Activated CD4-positive, alpha-beta memory T cell treated with anti-CD3 and anti-CD28 coated beads, Interleukin-2, amount 10 ng/mL, durations not matched to agents 7 days and 5 days (primary cell): ENCODE measurements at regions not wholly inside any gene's neighbourhood (a gene's known extent, or its start where the extent isn't known, plus 50 kb on each side); places are given as distances from the start of the nearest gene placed in this dataset.
"Not testable (repeated sequence)": the region's sequence is repeated elsewhere in the genome, so short reads cannot be mapped to it uniquely, and the experiment has no call there.

ENCODE experiments used
- CTCF ChIA-PET: fragments of 350-600 bp; sonication (Branson Sonifier 250); formaldehyde crosslinking; loops from one replicate; lab custom pipeline; 2021; ENCODE audit warnings: antibody characterized with exemption, inconsistent platforms; lab: Charles Lee
- POLR2A ChIA-PET: fragments of 350-600 bp; sonication (Branson Sonifier 250); formaldehyde crosslinking; loops from one replicate; lab custom pipeline; 2021; ENCODE audit warnings: antibody characterized with exemption; lab: Charles Lee
- DNase-seq: peaks from one replicate; pipeline ENCODE4 v3.0.0-alpha.2; 2020
- H3K27ac Mint-ChIP-seq: one replicate; pipeline ENCODE4 v1.8.0; 2021; ENCODE audit warnings: mild to moderate bottlenecking, mixed read lengths
- H3K27me3 Mint-ChIP-seq: one replicate; pipeline ENCODE4 v1.8.0; 2021; ENCODE audit warnings: mixed read lengths
- H3K36me3 Mint-ChIP-seq: one replicate; pipeline ENCODE4 v1.8.0; 2021; ENCODE audit warnings: low read depth, mixed read lengths
- H3K4me1 Mint-ChIP-seq: one replicate; pipeline ENCODE4 v1.8.0; 2021; ENCODE audit warnings: mixed read lengths
- H3K4me3 Mint-ChIP-seq: one replicate; pipeline ENCODE4 v1.8.0; 2021; ENCODE audit warnings: mild to moderate bottlenecking, mixed read lengths
- H3K9me3 Mint-ChIP-seq: one replicate; pipeline ENCODE4 v1.8.0; 2021; ENCODE audit warnings: mixed read lengths

GRCh38 chr6:55943329-55943728 lies 67.9 kb upstream of the BMP5 start:
- H3K27me3 Mint-ChIP-seq: no peaks in the 10 kb centered on the region
- no peak overlapping the region for H3K27ac Mint-ChIP-seq
- no peak for DNase-seq
- CTCF ChIA-PET: no interaction called here
- no peaks in the 10 kb centered on the region for H3K4me1 Mint-ChIP-seq
- no peaks in the 10 kb centered on the region for H3K36me3 Mint-ChIP-seq
- POLR2A ChIA-PET: no interaction called here
- no peak overlapping the region for H3K4me3 Mint-ChIP-seq
- H3K9me3 Mint-ChIP-seq: peaks cover 2% of the 10 kb centered on the region

GRCh38 chr6:55941702-55942101 lies 66.3 kb upstream of the BMP5 start:
- H3K4me3 Mint-ChIP-seq: no peak overlapping the region
- no peak overlapping the region for H3K27ac Mint-ChIP-seq
- H3K9me3 Mint-ChIP-seq: peaks cover 1% of the 10 kb centered on the region
- H3K27me3 Mint-ChIP-seq: no peaks in the 10 kb centered on the region
- DNase-seq: no peak
- POLR2A ChIA-PET: no interaction called here
- no peaks in the 10 kb centered on the region for H3K36me3 Mint-ChIP-seq
- no peaks in the 10 kb centered on the region for H3K4me1 Mint-ChIP-seq
- CTCF ChIA-PET: no interaction called here

GRCh38 chr6:55937951-55938690 lies 62.7 kb upstream of the BMP5 start:
- CTCF ChIA-PET: no interaction called here
- DNase-seq: no peak
- no peak overlapping the region for H3K4me3 Mint-ChIP-seq
- H3K36me3 Mint-ChIP-seq: no peaks in the 10 kb centered on the region
- POLR2A ChIA-PET: no interaction called here
- no peaks in the 10 kb centered on the region for H3K27me3 Mint-ChIP-seq
- H3K4me1 Mint-ChIP-seq: no peaks in the 10 kb centered on the region
- peaks cover 6% of the 10 kb centered on the region for H3K9me3 Mint-ChIP-seq
- H3K27ac Mint-ChIP-seq: no peak overlapping the region

GRCh38 chr6:55937261-55937947 lies 62.0 kb upstream of the BMP5 start:
- H3K36me3 Mint-ChIP-seq: no peaks in the 10 kb centered on the region
- no peaks in the 10 kb centered on the region for H3K4me1 Mint-ChIP-seq
- POLR2A ChIA-PET: no interaction called here
- H3K27ac Mint-ChIP-seq: no peak overlapping the region
- H3K9me3 Mint-ChIP-seq: peaks cover 6% of the 10 kb centered on the region
- no peak overlapping the region for H3K4me3 Mint-ChIP-seq
- no peaks in the 10 kb centered on the region for H3K27me3 Mint-ChIP-seq
- no peak for DNase-seq
- CTCF ChIA-PET: no interaction called here

GRCh38 chr6:55931101-55931500 lies 55.7 kb upstream of the BMP5 start:
- CTCF ChIA-PET: no interaction called here
- Mint-ChIP-seq H3K27ac (no peak overlapping the region), H3K4me1 (no peaks in the 10 kb centered on the region), H3K4me3 (no peak overlapping the region), H3K36me3 (no peaks in the 10 kb centered on the region), H3K27me3 (no peaks in the 10 kb centered on the region), H3K9me3 (peaks cover 6% of the 10 kb centered on the region)
- POLR2A ChIA-PET: no interaction called here
- DNase-seq: no peak

GRCh38 chr6:55927713-55928112 lies 52.3 kb upstream of the BMP5 start:
- H3K9me3 Mint-ChIP-seq, H3K36me3 Mint-ChIP-seq, POLR2A ChIA-PET, CTCF ChIA-PET, H3K27me3 Mint-ChIP-seq, H3K4me1 Mint-ChIP-seq, H3K4me3 Mint-ChIP-seq, DNase-seq, H3K27ac Mint-ChIP-seq: not testable (repeated sequence)

GRCh38 chr6:55925292-55925691 lies 49.9 kb upstream of the BMP5 start:
- H3K4me1 Mint-ChIP-seq: no peaks in the 10 kb centered on the region
- no peak overlapping the region for H3K4me3 Mint-ChIP-seq
- H3K27me3 Mint-ChIP-seq: no peaks in the 10 kb centered on the region
- no peak for DNase-seq
- no peaks in the 10 kb centered on the region for H3K36me3 Mint-ChIP-seq
- H3K9me3 Mint-ChIP-seq: peaks cover 4% of the 10 kb centered on the region
- H3K27ac Mint-ChIP-seq: no peak overlapping the region
- ChIA-PET CTCF (no interaction called here), POLR2A (no interaction called here)
